ENCODE measurements at regions not wholly inside any gene's neighbourhood (a gene's known extent, or its start where the extent isn't known, plus 50 kb on each side); places are given as distances from the start of the nearest gene placed in this dataset.
A peak's percentile ranks its signal among the peaks of the same experiment; 100 is the strongest.

- no peak overlapping the region for H3K4me3 Mint-ChIP-seq (ENCODE audit: unreplicated experiment)
- no peak for TF ChIP-seq CTCF (IDR thresholded peaks at IDR 0.05)
- H3K4me1 Mint-ChIP-seq (ENCODE audit: low read depth) = peaks cover 23% of the 10 kb centered on the region
- no peaks in the 10 kb centered on the region for H3K27me3 Mint-ChIP-seq (ENCODE audit: low read depth)
- H3K27ac Mint-ChIP-seq (ENCODE audit: unreplicated experiment) = no peak overlapping the region
- H3K9me3 Mint-ChIP-seq (ENCODE audit: low read depth) = no peaks in the 10 kb centered on the region
- no peaks in the 10 kb centered on the region for H3K36me3 Mint-ChIP-seq (ENCODE audit: low read depth)
- DNase-seq (ENCODE audit: low spot score) = no peak
Measured at GRCh38 chr6:11462742-11463397, 74.7 kb upstream of the TMEM170B start.

- Mint-ChIP-seq H3K27ac (ENCODE audit: unreplicated experiment) (no peak overlapping the region), H3K9me3 (ENCODE audit: low read depth) (peaks cover 4% of the 10 kb centered on the region), H3K4me3 (ENCODE audit: unreplicated experiment) (no peak overlapping the region), H3K36me3 (ENCODE audit: low read depth) (peaks cover under 1% of the 10 kb centered on the region), H3K27me3 (ENCODE audit: low read depth) (no peaks in the 10 kb centered on the region), H3K4me1 (ENCODE audit: low read depth) (peaks cover 23% of the 10 kb centered on the region)
- no peak for TF ChIP-seq CTCF (IDR thresholded peaks at IDR 0.05)
- DNase-seq (ENCODE audit: low spot score) = no peak
Measured at GRCh38 chr6:11460837-11461661, 76.5 kb upstream of the TMEM170B start.

GRCh38 chr6:11460001-11460668 is 77.4 kb upstream of the TMEM170B start:
- H3K27me3 Mint-ChIP-seq (ENCODE audit: low read depth) = no peaks in the 10 kb centered on the region

GRCh38 chr6:11459079-11459610 is 78.4 kb upstream of the TMEM170B start:
- no peak overlapping the region for H3K4me3 Mint-ChIP-seq (ENCODE audit: unreplicated experiment)
- H3K4me1 Mint-ChIP-seq (ENCODE audit: low read depth) = peaks cover 23% of the 10 kb centered on the region

More at GRCh38 chr6:11460001-11460668, 77.4 kb upstream of the TMEM170B start:
- peaks cover 9% of the 10 kb centered on the region for H3K9me3 Mint-ChIP-seq (ENCODE audit: low read depth)
- no peak overlapping the region for H3K4me3 Mint-ChIP-seq (ENCODE audit: unreplicated experiment)
- DNase-seq (ENCODE audit: low spot score) = no peak
- no peak overlapping the region for H3K27ac Mint-ChIP-seq (ENCODE audit: unreplicated experiment)
- peaks cover 23% of the 10 kb centered on the region for H3K4me1 Mint-ChIP-seq (ENCODE audit: low read depth)
- peaks cover 2% of the 10 kb centered on the region for H3K36me3 Mint-ChIP-seq (ENCODE audit: low read depth)
- TF ChIP-seq CTCF (IDR thresholded peaks at IDR 0.05) = peak; percentile 22

More at GRCh38 chr6:11459079-11459610, 78.4 kb upstream of the TMEM170B start:
- DNase-seq (ENCODE audit: low spot score) = no peak
- peaks cover 4% of the 10 kb centered on the region for H3K36me3 Mint-ChIP-seq (ENCODE audit: low read depth)
- H3K27me3 Mint-ChIP-seq (ENCODE audit: low read depth) = no peaks in the 10 kb centered on the region
- H3K9me3 Mint-ChIP-seq (ENCODE audit: low read depth) = peaks cover 9% of the 10 kb centered on the region
- no peak for TF ChIP-seq CTCF (IDR thresholded peaks at IDR 0.05)
- H3K27ac Mint-ChIP-seq (ENCODE audit: unreplicated experiment) = no peak overlapping the region

Data from chondrocyte (in vitro differentiated cells).